NOMO-1 treated with DMSO at 0.1 percent for 48 hours (cell line): ENCODE measurements at regions not wholly inside any gene's neighbourhood (a gene's known extent, or its start where the extent isn't known, plus 50 kb on each side); places are given as distances from the start of the nearest gene placed in this dataset.

Source experiments
- DNase-seq: peaks from one replicate; lab custom pipeline; 2025; ENCODE audit not compliant: unreplicated experiment; lab: John Stamatoyannopoulos, UW

GRCh38 chr4:175369087-175369486, 443.0 kb downstream of the GPM6A start:
- no peak for DNase-seq

- no peak for DNase-seq
Measured at GRCh38 chr4:175371091-175371490, 441.0 kb downstream of the GPM6A start.

DNA sequence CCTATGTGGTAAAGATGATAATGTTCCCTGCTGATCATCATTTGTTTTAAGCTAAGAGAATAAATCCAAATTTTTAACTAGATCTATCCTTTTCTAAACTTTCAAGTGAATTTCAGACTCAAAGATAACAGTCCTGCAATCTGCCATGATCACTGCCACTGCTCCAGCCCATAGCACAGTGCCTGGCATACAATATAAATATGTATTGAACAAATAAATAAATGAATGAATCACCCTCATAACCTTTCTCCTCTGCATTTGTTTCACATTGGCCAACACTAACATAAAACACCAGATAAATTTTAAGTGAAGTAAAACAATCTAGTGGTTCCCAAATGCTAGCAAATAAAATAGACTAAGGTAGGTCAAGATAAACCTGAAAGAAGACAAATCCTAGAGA, 439.0 kb downstream of the GPM6A start:
- DNase-seq = no peak

GRCh38 chr4:175374459-175374858, 437.6 kb downstream of the GPM6A start:
- DNase-seq = no peak

- DNase-seq = no peak
Measured at GRCh38 chr4:175376287-175376977, 435.6 kb downstream of the GPM6A start.

DNA sequence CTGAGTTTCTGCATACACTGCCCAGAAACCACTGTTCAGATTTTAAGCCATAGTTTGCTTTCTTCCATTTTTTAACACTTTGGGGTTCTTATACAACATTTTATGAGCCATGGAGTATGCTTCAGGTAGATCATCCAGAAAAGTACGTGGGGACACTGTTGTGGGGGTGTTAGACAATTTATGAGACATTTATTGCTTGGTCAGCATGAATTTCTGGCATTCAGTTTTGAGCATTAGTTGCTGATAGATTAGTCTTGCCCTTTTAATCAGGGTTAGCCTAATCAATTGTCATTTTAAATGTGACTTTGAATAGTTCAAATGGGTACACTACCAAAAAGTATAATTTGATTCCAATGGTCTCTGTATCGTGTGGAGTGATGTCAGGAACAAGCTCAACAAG, 434.9 kb downstream of the GPM6A start:
- no peak for DNase-seq

GRCh38 chr4:175378372-175378771, 433.7 kb downstream of the GPM6A start:
- DNase-seq = no peak

DNA sequence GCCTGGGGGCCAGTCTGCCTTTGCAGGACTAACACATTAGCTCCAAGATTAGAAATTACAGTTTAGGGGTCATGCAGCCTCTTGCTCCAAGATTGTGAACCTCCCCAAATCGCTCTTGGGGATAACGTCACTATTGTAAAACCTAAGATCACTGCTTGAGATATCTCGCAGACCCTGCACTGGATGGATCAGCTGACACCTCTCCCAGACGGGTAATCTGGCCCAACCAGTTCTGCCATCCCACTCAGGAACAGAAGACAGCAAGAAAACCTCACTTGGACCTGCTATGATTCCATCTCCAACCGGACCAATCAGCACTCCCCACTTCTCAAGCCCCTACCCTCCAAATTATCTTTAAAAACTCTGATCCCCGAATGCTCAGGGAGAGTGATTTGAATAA, 431.2 kb downstream of the GPM6A start:
- no peak for DNase-seq

- DNase-seq = no peak
Measured at GRCh38 chr4:175385797-175386196, 426.3 kb downstream of the GPM6A start.

- DNase-seq = no peak
Measured at GRCh38 chr4:175386776-175387507, 425.1 kb downstream of the GPM6A start.

- peak; percentile 44 for DNase-seq
Measured at GRCh38 chr4:175394208-175394607, 417.9 kb downstream of the GPM6A start.

GRCh38 chr4:175405961-175406360, 406.1 kb downstream of the GPM6A start:
- DNase-seq = peak; percentile 41

- DNase-seq = no peak
Measured at GRCh38 chr4:175407926-175408325, 404.1 kb downstream of the GPM6A start.

- no peak for DNase-seq
Measured at GRCh38 chr4:175411251-175411650, 400.8 kb downstream of the GPM6A start.

- DNase-seq = no peak
Measured at GRCh38 chr4:175412161-175412560, 399.9 kb downstream of the GPM6A start.

GRCh38 chr4:175412746-175413145, 399.3 kb downstream of the GPM6A start:
- no peak for DNase-seq

DNA sequence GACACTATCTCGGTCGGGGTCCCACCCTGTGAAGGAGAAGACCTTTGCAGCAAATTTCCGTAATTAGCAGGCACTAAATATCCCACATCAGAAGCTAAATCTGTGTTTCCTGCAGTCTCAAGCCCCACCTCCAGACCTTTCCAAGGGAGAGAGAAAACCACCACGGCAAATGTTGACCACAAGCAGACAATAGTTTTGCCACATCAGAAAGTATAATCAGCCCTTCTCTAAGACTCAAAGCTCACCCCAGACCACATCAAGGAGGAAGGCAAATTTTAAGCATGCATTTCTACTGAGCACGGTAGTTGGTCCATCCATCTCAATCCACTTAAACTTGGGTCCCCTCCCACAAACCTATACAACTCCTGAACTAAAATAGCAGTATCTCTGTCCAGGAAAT, 398.5 kb downstream of the GPM6A start:
- DNase-seq = no peak

DNA sequence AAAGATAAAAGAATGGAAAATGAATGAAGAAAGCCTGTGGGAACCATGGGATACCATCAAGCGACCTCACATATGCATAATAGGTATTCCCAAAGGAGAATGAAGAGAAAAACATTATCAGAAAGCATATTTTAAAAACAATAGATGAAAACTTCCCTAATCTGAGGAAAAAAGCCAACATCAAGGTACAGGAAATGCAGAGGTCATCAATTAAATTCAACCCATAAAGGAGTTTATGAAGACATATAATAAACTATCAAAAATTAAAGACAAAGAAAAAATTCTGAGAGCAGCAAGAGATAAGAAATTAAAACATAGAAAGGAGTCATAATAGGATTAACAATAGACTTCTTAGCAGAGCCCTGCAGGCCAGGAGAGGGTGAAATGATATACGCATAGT, 397.5 kb downstream of the GPM6A start:
- no peak for DNase-seq

- DNase-seq = no peak
Measured at GRCh38 chr4:175418516-175418915, 393.5 kb downstream of the GPM6A start.

DNA sequence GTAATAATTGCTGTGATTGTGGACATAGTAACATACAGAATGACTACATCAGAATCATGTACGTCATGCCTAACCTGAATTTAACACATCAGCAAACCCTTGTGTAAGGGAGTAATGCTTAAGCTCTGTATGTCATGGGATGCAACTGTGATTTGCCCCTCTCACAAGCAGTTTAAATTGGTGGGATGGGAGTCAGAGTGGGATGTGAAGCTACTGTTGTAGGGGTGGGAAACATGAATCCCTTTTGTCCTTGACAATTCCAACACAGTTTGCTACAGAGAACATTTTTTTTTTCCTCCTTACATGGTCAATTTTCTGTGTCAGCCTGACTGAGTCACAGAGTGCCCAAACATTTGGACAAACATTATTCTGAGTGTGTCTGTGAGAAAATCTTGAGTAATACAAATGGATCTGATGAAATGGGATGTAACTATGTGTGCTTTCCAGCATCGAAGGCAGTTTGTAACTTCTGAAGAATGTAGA, 392.8 kb downstream of the GPM6A start:
- no peak for DNase-seq

- no peak for DNase-seq
Measured at GRCh38 chr4:175421506-175421905, 390.6 kb downstream of the GPM6A start.

DNA sequence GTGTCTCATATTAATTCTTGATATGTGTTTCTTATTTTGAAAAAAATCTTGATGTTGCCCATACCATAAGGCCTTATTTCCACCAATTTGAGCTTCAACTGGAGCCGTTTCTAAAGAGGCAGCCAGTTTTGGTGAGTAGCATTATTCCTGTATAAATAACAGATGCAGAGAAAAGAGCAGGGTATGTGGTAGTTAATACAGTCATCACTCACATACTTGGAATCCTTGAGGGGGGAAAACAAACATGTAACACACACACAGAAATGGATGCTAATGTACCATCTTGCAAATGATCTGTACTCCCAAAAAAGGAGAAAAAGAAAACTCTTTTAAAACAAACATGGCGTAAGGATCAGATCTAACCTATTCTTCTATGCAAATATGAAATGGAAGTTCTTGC, 389.7 kb downstream of the GPM6A start:
- DNase-seq = no peak

- DNase-seq = no peak
Measured at GRCh38 chr4:175424111-175424510, 388.0 kb downstream of the GPM6A start.
